SK-N-SH (cell line): ENCODE measurements at regions not wholly inside any gene's neighbourhood (a gene's known extent, or its start where the extent isn't known, plus 50 kb on each side); places are given as distances from the start of the nearest gene placed in this dataset.

ENCODE experiments used
- CTCF ChIA-PET: fragments of 300-600, 350-600 bp; formaldehyde crosslinking; extraction: SDS; loops from one replicate; lab custom pipeline; 2021; lab: Yijun Ruan, JAX
- POLR2A ChIA-PET: fragments of 350-600 bp; sonication (Branson Sonifier 250); formaldehyde crosslinking; extraction: SDS; loops from one replicate; lab custom pipeline; 2020; ENCODE audit warnings: antibody characterized with exemption, inconsistent platforms; lab: Yijun Ruan, JAX
- DNase-seq: peaks from one replicate; pipeline ENCODE4 v3.0.0; 2012
- H2AFZ ChIP-seq: fragments of 200-600 bp; sonication (generic); 2 replicates; pipeline ENCODE4 v1.8.1; 2016; ENCODE audit warnings: antibody characterized with exemption, mild to moderate bottlenecking, low read depth
- H3F3A ChIP-seq: fragments of 200-600 bp; sonication (generic); replicated peaks from 2 replicates; pipeline ENCODE3; 2016; ENCODE audit warnings: antibody characterized with exemption, mild to moderate bottlenecking; ENCODE audit not compliant: insufficient read depth
- H3K27ac ChIP-seq, 2 experiments: fragments of 200-500 bp in 1 of 2; fragments of 200-600 bp in 1 of 2; sonication (Bioruptor generic) in 1 of 2; sonication (generic), shearing (Covaris generic) in 1 of 2; 2 replicates each; pipeline versions ENCODE4 v1.5.1 to v1.6.1; 2014 to 2016; ENCODE audit warnings: low read depth in 2 of 2, inconsistent platforms in 1 of 2, low read length in 1 of 2, mild to moderate bottlenecking in 1 of 2, mixed read lengths in 1 of 2
- H3K27me3 ChIP-seq: fragments of 200-600 bp; sonication (generic), shearing (Covaris generic); 2 replicates; pipeline ENCODE4 v1.6.1; 2016; ENCODE audit warnings: mixed run types; ENCODE audit not compliant: insufficient read depth
- H3K36me3 ChIP-seq, 2 experiments: fragments of 200-500 bp in 1 of 2; fragments of 200-600 bp in 1 of 2; sonication (Bioruptor generic) in 1 of 2; sonication (generic) in 1 of 2; replicated peaks in 1 of 2; 2 replicates each; pipeline versions ENCODE3 to v1.5.1; 2014 to 2016; ENCODE audit warnings: low read length in 1 of 2, mild to moderate bottlenecking in 1 of 2; ENCODE audit not compliant: insufficient read depth in 2 of 2, control insufficient read depth in 1 of 2
- H3K4me1 ChIP-seq, 2 experiments: fragments of 200-500 bp in 1 of 2; fragments of 200-600 bp in 1 of 2; sonication (Bioruptor generic) in 1 of 2; sonication (generic), shearing (Covaris generic) in 1 of 2; 2 replicates each; pipeline versions ENCODE4 v1.5.1 to v1.6.1; 2014 to 2016; ENCODE audit warnings: low read depth in 1 of 2, low read length in 1 of 2, mixed run types in 1 of 2; ENCODE audit not compliant: insufficient read depth in 2 of 2, control insufficient read depth in 1 of 2
- H3K4me2 ChIP-seq: fragments of 200-600 bp; sonication (generic), shearing (Covaris generic); 2 replicates; pipeline ENCODE4 v1.6.1; 2017; ENCODE audit warnings: mixed run types
- H3K4me3 ChIP-seq, 2 experiments: fragments of 200-500 bp in 1 of 2; fragments of 200-600 bp in 1 of 2; sonication (Bioruptor generic) in 1 of 2; sonication (generic), shearing (Covaris generic) in 1 of 2; 2 replicates each; pipeline versions ENCODE4 v1.5.1 to v1.8.1; 2014 to 2016; ENCODE audit warnings: low read depth in 2 of 2, inconsistent platforms in 1 of 2, low read length in 1 of 2, mild to moderate bottlenecking in 1 of 2, mixed read lengths in 1 of 2, moderate library complexity in 1 of 2
- H3K79me2 ChIP-seq: fragments of 200-600 bp; sonication (generic); 2 replicates; pipeline ENCODE4 v1.8.1; 2017; ENCODE audit warnings: mild to moderate bottlenecking; ENCODE audit not compliant: insufficient read depth
- H3K9ac ChIP-seq: fragments of 200-600 bp; sonication (generic); 2 replicates; pipeline ENCODE4 v1.6.1; 2017; ENCODE audit warnings: mixed run types
- H3K9me2 ChIP-seq: fragments of 200-600 bp; sonication (generic); 2 replicates; pipeline ENCODE4 v1.6.1; 2017; ENCODE audit warnings: mixed run types
- H3K9me3 ChIP-seq: fragments of 200-600 bp; sonication (generic); 2 replicates; pipeline ENCODE4 v1.6.1; 2017; ENCODE audit warnings: mixed run types, mild to moderate bottlenecking, moderate library complexity
- H4K20me1 ChIP-seq: fragments of 200-600 bp; sonication (generic); 2 replicates; pipeline ENCODE4 v1.6.1; 2017; ENCODE audit warnings: mild to moderate bottlenecking, mixed run types; ENCODE audit not compliant: insufficient read depth
- CHD2 ChIP-seq: fragments of 150-350 bp; IDR thresholded peaks from 2 replicates; pipeline ENCODE4 v1.6.1; 2018; ENCODE audit warnings: low read length; ENCODE audit not compliant: partially characterized antibody
- CTCF ChIP-seq: fragments of 200-600 bp; sonication (generic); IDR thresholded peaks from 2 replicates; pipeline ENCODE4 v1.6.1; 2017; ENCODE audit warnings: antibody characterized with exemption, mild to moderate bottlenecking, moderate library complexity
- EP300 ChIP-seq, 2 experiments: IDR thresholded peaks; 2 replicates each; pipeline versions ENCODE4 v1.4.0 to v1.6.1; 2012; ENCODE audit warnings: borderline replicate concordance in 1 of 2, low read depth in 1 of 2, low read length in 1 of 2
- EZH2phosphoT487 ChIP-seq: fragments of 200-600 bp; sonication (generic); IDR thresholded peaks from 2 replicates; pipeline ENCODE4 v1.6.1; 2017; ENCODE audit warnings: low read depth, mixed run types, mild to moderate bottlenecking, antibody characterized with exemption, moderate library complexity, borderline replicate concordance
- FOSL2 ChIP-seq: IDR thresholded peaks from 2 replicates; pipeline ENCODE4 v1.4.0; 2012; ENCODE audit warnings: low read depth, mild to moderate bottlenecking, moderate library complexity, borderline replicate concordance
- FOXJ3 ChIP-seq: sonication (generic); formaldehyde crosslinking; IDR thresholded peaks from 2 replicates; pipeline ENCODE4 v1.5.1; 2020; ENCODE audit warnings: mild to moderate bottlenecking, missing genetic modification reagents
- FOXM1 ChIP-seq: IDR thresholded peaks from 2 replicates; pipeline ENCODE4 v1.4.0; 2012; ENCODE audit warnings: low read depth, mild to moderate bottlenecking
- GABPA ChIP-seq: IDR thresholded peaks from 2 replicates; pipeline ENCODE4 v1.4.0; 2012; ENCODE audit warnings: low read depth, mild to moderate bottlenecking
- GATA2 ChIP-seq: sonication (generic); formaldehyde crosslinking; IDR thresholded peaks from 2 replicates; pipeline ENCODE4 v1.5.0; 2020; ENCODE audit warnings: mild to moderate bottlenecking, missing genetic modification reagents
- JUND ChIP-seq: IDR thresholded peaks from 2 replicates; pipeline ENCODE4 v1.4.0; 2012
- MAX ChIP-seq: IDR thresholded peaks from 2 replicates; pipeline ENCODE4 v1.4.0; 2012; ENCODE audit warnings: low read depth
- MEF2A ChIP-seq: IDR thresholded peaks from 2 replicates; pipeline ENCODE4 v1.4.0; 2012; ENCODE audit warnings: low read depth, borderline replicate concordance
- MXI1 ChIP-seq: IDR thresholded peaks from 2 replicates; pipeline ENCODE4 v1.6.1; 2012; ENCODE audit warnings: mild to moderate bottlenecking, low read depth, low read length, improper control_type of control experiment
- NFIC ChIP-seq: IDR thresholded peaks from 2 replicates; pipeline ENCODE4 v1.4.0; 2012; ENCODE audit warnings: borderline replicate concordance
- NRF1 ChIP-seq: IDR thresholded peaks from 2 replicates; pipeline ENCODE4 v1.6.1; 2012; ENCODE audit warnings: low read depth, mild to moderate bottlenecking, low read length
- RCOR1 ChIP-seq: fragments of 150-350 bp; IDR thresholded peaks from 2 replicates; pipeline ENCODE4 v1.6.1; 2017; ENCODE audit warnings: antibody characterized with exemption, low read length
- RFX5 ChIP-seq: IDR thresholded peaks from 2 replicates; pipeline ENCODE4 v1.6.1; 2012; ENCODE audit warnings: mild to moderate bottlenecking, improper control_type of control experiment, low read length
- RXRA ChIP-seq: IDR thresholded peaks from 2 replicates; pipeline ENCODE4 v1.4.0; 2012; ENCODE audit warnings: low read depth, mild to moderate bottlenecking, borderline replicate concordance
- SIN3A ChIP-seq: IDR thresholded peaks from 2 replicates; pipeline ENCODE4 v1.6.1; 2012; ENCODE audit warnings: low read depth, mild to moderate bottlenecking, low read length, moderate library complexity, borderline replicate concordance
- SMC3 ChIP-seq: IDR thresholded peaks from 2 replicates; pipeline ENCODE4 v1.6.1; 2012; ENCODE audit warnings: low read depth, low read length, improper control_type of control experiment
- TCF12 ChIP-seq: IDR thresholded peaks from 2 replicates; pipeline ENCODE4 v1.4.0; 2012
- TEAD4 ChIP-seq: IDR thresholded peaks from 2 replicates; pipeline ENCODE4 v1.4.0; 2012; ENCODE audit warnings: mild to moderate bottlenecking, borderline replicate concordance; ENCODE audit not compliant: insufficient read depth
- USF1 ChIP-seq: IDR thresholded peaks from 2 replicates; pipeline ENCODE4 v1.4.0; 2012; ENCODE audit warnings: low read depth, borderline replicate concordance
- USF2 ChIP-seq: fragments of 150-350 bp; IDR thresholded peaks from 2 replicates; pipeline ENCODE4 v1.6.1; 2017; ENCODE audit warnings: antibody characterized with exemption, low read length, low read depth, borderline replicate concordance
- YY1 ChIP-seq: IDR thresholded peaks from 2 replicates; pipeline ENCODE4 v1.4.0; 2012; ENCODE audit warnings: low read depth, mild to moderate bottlenecking
- WGBS: methylation state at CpG from one replicate; pipeline ENCODE4 v1.1.6; 2017; ENCODE audit warnings: low lambda C conversion rate; 5-methylcytosine and 5-hydroxymethylcytosine counted together

- peak; percentile 98 for TF ChIP-seq NFIC
- TF ChIP-seq FOSL2 = peak; percentile 95
- TF ChIP-seq CTCF = 0 out of 2 replicates have a peak, but pooled peaks have one; percentile 29
- TF ChIP-seq MEF2A = peak; percentile 43; the same call in 1 of the 2 replicates
- no peak for TF ChIP-seq FOXJ3
- peak; percentile 96 for TF ChIP-seq FOXM1
- TF ChIP-seq SIN3A = no peak
- TF ChIP-seq RCOR1 = no peak
- no peak for TF ChIP-seq NRF1
- TF ChIP-seq MAX = peak; percentile 87
- peak; percentile 96 for TF ChIP-seq TCF12
- no peak for TF ChIP-seq USF2
- peak; percentile 75; the same call in 1 of the 2 replicates for TF ChIP-seq YY1
- no peak for TF ChIP-seq EZH2phosphoT487
- TF ChIP-seq RXRA = peak; percentile 87
- TF ChIP-seq MXI1 = no peak
- no peak for TF ChIP-seq GABPA
- TF ChIP-seq JUND = peak; percentile 97
- TF ChIP-seq EP300 (IDR thresholded peaks at IDR 0.05; ENCODE audit: borderline replicate concordance in 1 of 2, low read depth in 1 of 2, low read length in 1 of 2) = peak in 1 of 2 experiments; percentile 99; a peak in 2 of 4 replicates
- TF ChIP-seq USF1 = no peak
- TF ChIP-seq TEAD4 = peak; percentile 90
These were observed 74.6 kb downstream of the DNTTIP2 start (continued) for GRCh38 chr1:93804412-93804811.

- ChIA-PET POLR2A (no interaction called here), CTCF (no interaction called here)
- Histone ChIP-seq H2AFZ (no peak overlapping the region), H4K20me1 (no peaks in the 10 kb centered on the region), H3K36me3 (no peaks in the 10 kb centered on the region), H3K9ac (no peak overlapping the region), H3K4me3 (no peak overlapping the region), H3K9me3 (no peaks in the 10 kb centered on the region), H3K27ac (no peak overlapping the region), H3K27me3 (no peaks in the 10 kb centered on the region), H3F3A (peaks cover 53% of the 10 kb centered on the region), H3K79me2 (peaks cover 4% of the 10 kb centered on the region; the same call in 1 of the 2 replicates), H3K4me2 (no peak overlapping the region), H3K4me1 (peaks cover 0 to 36% of the 10 kb centered on the region in 2 experiments; a peak in 3 of 4 replicates), H3K9me2 (no peaks in the 10 kb centered on the region)
- WGBS = 95% methylated on average over 5 of the region's 5 CpGs
- no peak for TF ChIP-seq CHD2
- TF ChIP-seq SMC3 = no peak
- no peak for TF ChIP-seq GATA2
- no peak for TF ChIP-seq RXRA
- TF ChIP-seq TEAD4 = no peak
- TF ChIP-seq RFX5 = no peak
- TF ChIP-seq FOSL2 = no peak
- TF ChIP-seq YY1 = no peak
- DNase-seq = no peak
These were observed 77.5 kb downstream of the DNTTIP2 start for GRCh38 chr1:93801471-93801870.
